ENCODE measurements at regions not wholly inside any gene's neighbourhood (a gene's known extent, or its start where the extent isn't known, plus 50 kb on each side); places are given as distances from the start of the nearest gene placed in this dataset.

DNA sequence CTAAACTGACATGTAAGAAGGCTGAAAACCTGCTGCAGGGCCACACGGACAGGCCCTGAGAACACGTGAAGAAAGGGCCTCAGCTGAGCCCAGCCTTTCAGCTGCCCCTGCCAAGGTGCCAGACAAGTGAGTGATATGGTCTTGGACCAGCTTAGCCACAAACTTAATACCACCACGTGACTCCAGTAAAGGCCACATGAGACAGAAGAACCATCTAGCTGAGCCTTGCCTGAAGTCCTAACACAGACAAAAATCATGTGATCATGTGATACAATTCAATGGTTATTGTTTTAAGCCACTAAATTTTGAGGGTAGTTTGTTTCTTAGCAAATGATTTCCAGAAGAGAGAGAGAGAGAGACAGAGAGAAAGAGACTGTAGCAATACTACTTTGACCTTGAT lies 66.9 kb upstream of the ARHGAP20 start:
- CTCF ChIA-PET, result no interaction called here
- Mint-ChIP-seq H3K36me3 (ENCODE audit: low read depth) (no peaks in the 10 kb centered on the region), H3K27ac (no peak overlapping the region), H3K27me3 (peaks cover 3% of the 10 kb centered on the region), H3K4me3 (no peak overlapping the region), H3K9me3 (no peaks in the 10 kb centered on the region), H3K4me1 (no peaks in the 10 kb centered on the region)
- DNase-seq, result no peak
- POLR2A ChIA-PET, result no interaction called here

DNA sequence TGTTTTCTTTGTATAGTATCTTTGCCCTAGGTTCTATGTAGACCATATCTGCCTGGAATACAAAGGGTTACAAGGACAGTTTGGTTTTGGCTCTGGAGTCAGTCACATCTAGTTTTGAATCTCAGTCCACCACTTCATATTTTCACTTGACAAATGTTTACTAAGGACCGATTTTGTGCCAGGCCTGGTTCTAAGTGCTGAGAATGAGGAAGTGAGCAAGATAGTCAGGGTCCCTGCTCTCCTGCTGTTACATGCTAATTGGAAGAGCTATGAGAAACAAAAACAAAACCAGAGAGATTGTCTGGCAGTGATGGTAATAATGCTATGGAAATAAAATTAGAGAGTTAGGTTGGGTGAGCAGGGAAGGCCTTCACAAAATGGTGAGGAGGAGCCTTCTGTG lies 66.1 kb upstream of the ARHGAP20 start:
- POLR2A ChIA-PET, result no interaction called here
- Mint-ChIP-seq H3K4me3 (no peak overlapping the region), H3K36me3 (ENCODE audit: low read depth) (no peaks in the 10 kb centered on the region), H3K27ac (no peak overlapping the region), H3K27me3 (peaks cover 3% of the 10 kb centered on the region), H3K9me3 (no peaks in the 10 kb centered on the region), H3K4me1 (no peaks in the 10 kb centered on the region)
- no peak for DNase-seq
- CTCF ChIA-PET, result no interaction called here

DNA sequence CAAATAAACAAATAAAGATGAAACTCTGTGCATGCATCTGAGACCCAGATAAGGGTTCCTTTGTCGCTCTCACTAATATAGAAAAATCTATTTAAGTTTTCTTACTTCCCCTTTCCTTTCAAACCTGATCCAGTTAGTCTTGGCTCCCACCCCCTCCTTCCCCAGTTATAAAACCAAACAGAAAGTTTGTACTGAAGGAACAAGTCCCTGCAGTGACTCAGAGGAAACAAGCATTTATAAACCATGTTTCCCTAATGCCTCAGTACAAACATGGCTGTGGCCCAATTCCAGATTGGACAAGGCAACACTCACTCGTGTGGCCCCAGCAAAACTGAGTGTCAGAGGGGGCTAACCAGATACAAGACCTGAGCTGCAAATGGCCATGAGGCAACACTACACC lies 65.5 kb upstream of the ARHGAP20 start:
- no peak overlapping the region for H3K4me3 Mint-ChIP-seq
- no peaks in the 10 kb centered on the region for H3K9me3 Mint-ChIP-seq
- H3K4me1 Mint-ChIP-seq, result no peaks in the 10 kb centered on the region
- DNase-seq, result no peak
- ChIA-PET POLR2A (no interaction called here), CTCF (no interaction called here)
- H3K27me3 Mint-ChIP-seq, result peaks cover 3% of the 10 kb centered on the region
- H3K27ac Mint-ChIP-seq, result no peak overlapping the region
- H3K36me3 Mint-ChIP-seq (ENCODE audit: low read depth), result no peaks in the 10 kb centered on the region

DNA sequence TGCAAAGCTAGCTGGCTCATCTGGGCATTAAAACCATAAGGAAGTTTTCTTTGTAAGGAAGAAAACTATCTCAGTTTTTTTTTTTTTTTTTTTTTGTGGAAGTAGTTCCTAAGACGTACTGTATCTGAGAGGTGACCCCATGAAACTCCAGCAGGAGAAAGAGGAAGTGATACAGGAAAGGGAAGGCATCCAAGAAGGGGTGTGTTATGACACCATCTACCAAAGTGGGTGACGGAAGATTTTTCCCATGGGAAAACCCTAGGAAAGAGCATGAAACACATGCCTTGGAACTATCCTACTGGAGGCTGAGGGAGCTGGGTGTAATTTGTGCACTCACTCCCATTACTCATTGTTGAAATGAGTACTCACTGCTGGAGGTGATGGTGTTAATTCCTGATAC lies 63.8 kb upstream of the ARHGAP20 start:
- CTCF ChIA-PET, result no interaction called here
- peaks cover 3% of the 10 kb centered on the region for H3K27me3 Mint-ChIP-seq
- no peak overlapping the region for H3K4me3 Mint-ChIP-seq
- DNase-seq, result no peak
- H3K27ac Mint-ChIP-seq, result no peak overlapping the region
- H3K36me3 Mint-ChIP-seq (ENCODE audit: low read depth), result no peaks in the 10 kb centered on the region
- H3K9me3 Mint-ChIP-seq, result no peaks in the 10 kb centered on the region
- no peaks in the 10 kb centered on the region for H3K4me1 Mint-ChIP-seq
- POLR2A ChIA-PET, result no interaction called here

DNA sequence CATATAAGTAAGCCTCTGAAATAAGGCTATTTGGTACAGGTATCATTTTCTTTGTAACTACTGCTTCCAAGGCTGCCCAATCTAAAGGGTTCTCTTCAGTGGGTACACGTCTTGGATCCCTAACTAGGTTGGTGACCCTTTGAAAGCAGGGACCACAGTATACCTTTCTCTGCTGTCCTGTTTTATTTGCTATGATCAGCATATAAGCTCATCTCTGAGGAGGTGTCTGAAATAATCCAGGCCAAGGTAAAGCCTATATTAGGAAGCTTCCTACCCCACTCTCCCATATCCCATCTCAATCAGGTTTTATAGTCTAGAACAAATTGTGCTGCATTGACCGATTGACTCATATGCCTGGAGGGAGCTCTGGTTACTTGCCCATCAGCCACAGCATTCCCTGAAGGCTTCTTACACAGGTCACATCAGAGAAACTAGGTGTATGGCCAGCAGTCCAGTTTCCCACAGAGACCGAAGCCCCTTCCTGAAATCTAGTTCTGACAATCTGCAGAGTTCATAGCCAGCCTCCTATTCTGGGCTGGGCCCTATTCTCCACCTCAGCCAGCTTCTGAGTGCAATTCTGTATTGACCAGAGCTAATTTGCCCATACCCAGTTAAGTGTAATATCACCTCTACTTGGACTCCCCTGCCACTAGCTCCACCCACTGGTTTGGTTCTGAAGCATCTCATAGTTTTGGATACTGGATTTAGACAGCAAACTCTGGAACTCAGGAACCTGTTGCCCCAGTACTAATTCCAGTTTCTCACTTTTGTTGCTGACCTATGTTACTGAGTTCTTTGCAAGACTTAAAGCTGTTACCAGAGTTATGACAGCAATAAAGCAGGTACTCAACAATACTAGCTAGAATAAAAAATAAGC lies 62.1 kb upstream of the ARHGAP20 start:
- no peak overlapping the region for H3K4me3 Mint-ChIP-seq
- no peak for DNase-seq
- H3K27me3 Mint-ChIP-seq, result no peaks in the 10 kb centered on the region
- ChIA-PET POLR2A (no interaction called here), CTCF (no interaction called here)
- no peaks in the 10 kb centered on the region for H3K4me1 Mint-ChIP-seq
- no peak overlapping the region for H3K27ac Mint-ChIP-seq
- no peaks in the 10 kb centered on the region for H3K36me3 Mint-ChIP-seq (ENCODE audit: low read depth)
- no peaks in the 10 kb centered on the region for H3K9me3 Mint-ChIP-seq

DNA sequence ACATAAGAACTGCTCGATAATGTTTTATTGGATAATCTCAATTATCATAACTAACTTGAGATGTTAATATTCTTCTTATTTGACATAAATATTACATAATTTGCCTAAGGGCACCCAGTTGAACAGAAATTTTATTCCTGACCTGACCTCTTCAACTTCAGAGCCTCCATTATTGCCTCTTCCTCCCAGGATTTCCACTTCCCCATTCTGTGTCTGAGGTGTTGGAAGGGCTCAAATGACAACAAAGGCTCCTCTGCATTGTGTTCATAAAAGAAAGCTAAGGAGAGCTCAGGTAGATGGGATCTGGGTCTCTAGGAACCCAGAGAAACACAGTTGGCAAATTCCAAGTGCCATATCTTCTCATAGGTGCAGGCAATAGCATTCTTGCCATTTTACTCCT lies 61.2 kb upstream of the ARHGAP20 start:
- no peak overlapping the region for H3K4me3 Mint-ChIP-seq
- POLR2A ChIA-PET, result no interaction called here
- H3K9me3 Mint-ChIP-seq, result no peaks in the 10 kb centered on the region
- H3K27me3 Mint-ChIP-seq, result no peaks in the 10 kb centered on the region
- H3K36me3 Mint-ChIP-seq (ENCODE audit: low read depth), result no peaks in the 10 kb centered on the region
- CTCF ChIA-PET, result no interaction called here
- no peak overlapping the region for H3K27ac Mint-ChIP-seq
- H3K4me1 Mint-ChIP-seq, result peaks cover 1% of the 10 kb centered on the region
- no peak for DNase-seq

DNA sequence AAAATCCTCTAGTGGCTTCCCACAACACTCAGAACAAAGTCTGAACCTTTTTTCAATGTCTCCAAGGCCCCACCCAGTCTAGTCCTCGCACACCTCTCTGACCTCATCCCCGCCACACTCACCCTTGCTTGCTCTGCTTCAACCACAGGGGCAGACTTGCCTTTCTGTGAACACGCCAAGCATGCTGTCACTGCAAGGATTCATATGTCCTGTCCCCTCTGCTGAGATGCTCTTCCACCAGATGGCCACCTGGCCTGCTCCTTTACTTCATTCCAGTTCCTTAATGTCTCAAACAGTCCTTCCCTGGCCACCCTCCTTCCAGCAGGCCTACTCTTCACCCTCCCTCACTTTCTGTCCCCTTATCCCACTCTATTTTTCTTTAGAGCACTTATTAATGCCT lies 60.6 kb upstream of the ARHGAP20 start:
- no peak overlapping the region for H3K4me3 Mint-ChIP-seq
- CTCF ChIA-PET, result no interaction called here
- H3K9me3 Mint-ChIP-seq, result no peaks in the 10 kb centered on the region
- H3K36me3 Mint-ChIP-seq (ENCODE audit: low read depth), result no peaks in the 10 kb centered on the region
- no peak overlapping the region for H3K27ac Mint-ChIP-seq
- no peaks in the 10 kb centered on the region for H3K27me3 Mint-ChIP-seq
- POLR2A ChIA-PET, result no interaction called here
- no peak for DNase-seq
- peaks cover 1% of the 10 kb centered on the region for H3K4me1 Mint-ChIP-seq

DNA sequence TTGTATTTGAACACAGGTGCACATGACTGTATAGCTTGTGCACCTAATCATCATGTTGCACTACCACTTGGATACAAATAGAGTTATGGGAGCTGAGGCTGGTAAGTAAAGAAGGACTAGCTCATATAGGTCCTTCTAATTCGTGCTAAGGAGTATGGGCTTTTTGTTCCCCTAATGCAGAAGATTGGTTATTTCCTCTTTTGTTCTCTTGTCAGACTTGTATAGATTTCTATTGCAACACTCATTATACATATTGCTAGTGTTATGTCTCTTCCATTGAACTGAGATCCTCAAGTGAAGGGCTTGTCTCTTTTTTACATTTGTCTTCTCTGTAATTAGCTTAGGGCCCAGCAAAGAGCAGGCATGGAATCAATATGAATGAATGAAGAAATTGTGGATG lies 54.1 kb upstream of the ARHGAP20 start:
- no peak for DNase-seq
- H3K4me3 Mint-ChIP-seq, result no peak overlapping the region
- H3K36me3 Mint-ChIP-seq (ENCODE audit: low read depth), result no peaks in the 10 kb centered on the region
- peaks cover 1% of the 10 kb centered on the region for H3K4me1 Mint-ChIP-seq
- H3K27me3 Mint-ChIP-seq, result peaks cover 2% of the 10 kb centered on the region
- ChIA-PET CTCF (interaction anchor here (0.5 kb wide), 1 partner anchor 680 kb away, joined by 3 read pairs; no protein-coding TSS in a partner anchor), POLR2A (no interaction called here)
- no peaks in the 10 kb centered on the region for H3K9me3 Mint-ChIP-seq
- H3K27ac Mint-ChIP-seq, result no peak overlapping the region

DNA sequence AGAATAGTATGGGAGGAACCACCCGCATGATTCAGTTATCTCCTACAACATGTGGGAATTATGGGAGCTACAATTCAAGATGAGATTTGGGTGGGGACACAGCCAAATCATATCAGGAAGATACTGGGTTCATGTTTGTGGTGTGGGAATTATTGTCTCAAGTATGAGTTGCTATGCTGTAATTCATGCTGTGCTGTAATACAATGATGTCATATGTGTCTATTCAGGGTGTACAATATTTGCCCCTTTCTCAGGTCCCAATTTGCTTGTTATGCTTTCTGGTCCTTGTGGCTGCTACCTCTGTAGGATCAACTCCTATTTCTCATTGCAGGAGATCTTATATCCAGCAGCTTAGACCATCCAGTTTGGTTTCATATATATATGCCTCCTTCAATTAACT lies 52.2 kb upstream of the ARHGAP20 start:
- POLR2A ChIA-PET, result no interaction called here
- Mint-ChIP-seq H3K27ac (no peak overlapping the region), H3K4me3 (no peak overlapping the region), H3K36me3 (ENCODE audit: low read depth) (no peaks in the 10 kb centered on the region), H3K27me3 (peaks cover 2% of the 10 kb centered on the region), H3K9me3 (no peaks in the 10 kb centered on the region), H3K4me1 (peaks cover 1% of the 10 kb centered on the region)
- CTCF ChIA-PET, result interaction anchor here (1.0 kb wide), 1 partner anchor 9 kb away, joined by 3 read pairs; no protein-coding TSS in a partner anchor
- no peak for DNase-seq

DNA sequence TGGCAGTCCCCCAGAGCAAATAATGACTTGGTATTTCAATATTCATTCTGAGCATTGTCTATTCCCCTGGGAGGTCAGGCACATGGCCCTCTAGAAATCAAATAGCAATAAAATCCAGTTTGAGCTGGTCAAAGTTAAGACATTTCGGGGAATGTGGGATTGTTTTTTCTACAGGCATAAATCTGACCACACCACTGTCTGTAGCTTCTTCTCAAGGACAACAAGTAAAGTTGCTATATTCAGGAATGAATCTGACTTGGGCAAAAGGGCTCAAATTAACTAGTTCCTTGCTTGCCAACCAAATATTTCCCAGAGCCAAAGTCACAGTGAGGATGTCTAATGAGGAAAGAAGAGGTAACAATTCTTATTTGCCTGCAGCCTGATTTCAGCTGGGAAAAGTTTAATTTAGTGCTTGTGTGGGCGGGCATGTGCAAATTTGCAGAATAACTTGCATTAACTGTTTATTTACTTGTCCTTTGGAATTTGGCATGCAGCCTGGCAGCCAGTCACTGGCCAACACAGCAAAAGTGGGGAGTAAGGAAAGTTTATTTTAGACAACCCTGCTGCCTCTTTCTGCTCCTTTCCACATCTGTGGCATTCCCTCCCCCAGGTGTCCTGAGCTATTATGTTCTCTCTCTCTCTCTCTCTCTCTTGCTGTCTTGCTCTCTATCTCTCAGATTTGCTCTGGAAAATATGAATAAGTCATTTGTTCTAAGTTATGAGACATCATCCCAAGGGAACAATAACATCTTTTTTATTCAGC lies 51.2 kb upstream of the ARHGAP20 start:
- no peak overlapping the region for H3K4me3 Mint-ChIP-seq
- H3K27ac Mint-ChIP-seq, result no peak overlapping the region
- peaks cover 2% of the 10 kb centered on the region for H3K27me3 Mint-ChIP-seq
- DNase-seq, result no peak
- CTCF ChIA-PET, result no interaction called here
- no peaks in the 10 kb centered on the region for H3K9me3 Mint-ChIP-seq
- no peaks in the 10 kb centered on the region for H3K4me1 Mint-ChIP-seq
- POLR2A ChIA-PET, result no interaction called here
- H3K36me3 Mint-ChIP-seq (ENCODE audit: low read depth), result no peaks in the 10 kb centered on the region

DNA sequence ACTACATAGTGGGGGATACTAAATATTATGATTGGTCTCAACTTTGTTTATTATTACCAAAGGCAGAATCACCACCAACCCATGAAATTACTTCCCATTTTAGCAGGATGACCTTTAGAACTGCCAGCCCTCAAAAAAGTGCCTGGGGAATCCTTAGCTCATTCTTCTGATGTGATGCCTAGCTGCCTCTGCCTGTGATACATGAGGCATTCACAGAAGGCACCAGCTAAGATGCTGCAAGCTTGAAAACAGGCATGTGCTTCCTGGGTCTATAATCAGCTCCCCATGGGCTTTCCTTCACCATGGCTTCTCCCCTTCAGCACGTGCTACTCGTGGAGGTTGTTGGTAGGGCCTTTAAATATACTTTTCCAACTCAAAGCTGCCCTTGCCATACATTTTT lies 50.4 kb upstream of the ARHGAP20 start:
- Mint-ChIP-seq H3K27ac (no peak overlapping the region), H3K4me3 (no peak overlapping the region), H3K27me3 (peaks cover 4% of the 10 kb centered on the region), H3K36me3 (ENCODE audit: low read depth) (no peaks in the 10 kb centered on the region), H3K9me3 (no peaks in the 10 kb centered on the region), H3K4me1 (no peaks in the 10 kb centered on the region)
- ChIA-PET POLR2A (no interaction called here), CTCF (no interaction called here)
- DNase-seq, result no peak

Measured in activated CD4-positive, alpha-beta memory T cell treated with anti-CD3 and anti-CD28 coated beads, Interleukin-2, amount 10 ng/mL, durations not matched to agents 7 days and 5 days (primary cell).